ENCODE measurements at regions not wholly inside any gene's neighbourhood (a gene's known extent, or its start where the extent isn't known, plus 50 kb on each side); places are given as distances from the start of the nearest gene placed in this dataset.

DNA sequence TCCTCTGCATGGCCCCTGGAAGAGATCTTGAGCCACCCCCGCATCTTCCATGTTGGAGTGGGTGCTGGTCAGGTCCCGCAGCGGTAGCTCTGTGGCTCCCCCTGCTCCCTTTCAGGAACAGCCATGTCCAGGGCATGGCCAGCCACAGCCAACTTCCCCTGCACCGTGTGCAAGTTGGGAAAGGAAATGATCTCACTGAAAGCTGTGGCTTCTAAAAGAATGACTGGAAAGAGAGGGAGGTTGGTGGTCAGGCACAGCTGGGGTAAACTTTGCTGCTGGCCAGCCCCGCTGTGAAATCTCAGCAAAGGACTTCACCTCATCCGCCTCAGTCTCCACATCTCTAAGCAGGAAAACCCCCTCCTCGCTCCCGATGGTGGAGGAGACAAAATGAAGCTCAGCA is 153.6 kb upstream of the CST7 start:
- Mint-ChIP-seq H3K27ac (no peak overlapping the region), H3K4me1 (no peaks in the 10 kb centered on the region), H3K4me3 (no peak overlapping the region), H3K36me3 (no peaks in the 10 kb centered on the region), H3K27me3 (ENCODE audit: low read depth) (peaks cover 21% of the 10 kb centered on the region), H3K9me3 (no peaks in the 10 kb centered on the region)
- TF ChIP-seq CTCF (IDR thresholded peaks at IDR 0.05; ENCODE audit: unreplicated experiment), result no peak
- DNase-seq (ENCODE audit: low spot score in 2 of 2, unreplicated experiment in 2 of 2), result no peak

GRCh38 chr20:24796236-24796635 is 152.8 kb upstream of the CST7 start:
- Mint-ChIP-seq H3K27me3 (ENCODE audit: low read depth) (peaks cover 25% of the 10 kb centered on the region), H3K4me1 (no peaks in the 10 kb centered on the region), H3K36me3 (no peaks in the 10 kb centered on the region), H3K27ac (no peak overlapping the region), H3K4me3 (no peak overlapping the region), H3K9me3 (no peaks in the 10 kb centered on the region)
- DNase-seq (ENCODE audit: low spot score in 2 of 2, unreplicated experiment in 2 of 2), result no peak
- no peak for TF ChIP-seq CTCF (IDR thresholded peaks at IDR 0.05; ENCODE audit: unreplicated experiment)

DNA sequence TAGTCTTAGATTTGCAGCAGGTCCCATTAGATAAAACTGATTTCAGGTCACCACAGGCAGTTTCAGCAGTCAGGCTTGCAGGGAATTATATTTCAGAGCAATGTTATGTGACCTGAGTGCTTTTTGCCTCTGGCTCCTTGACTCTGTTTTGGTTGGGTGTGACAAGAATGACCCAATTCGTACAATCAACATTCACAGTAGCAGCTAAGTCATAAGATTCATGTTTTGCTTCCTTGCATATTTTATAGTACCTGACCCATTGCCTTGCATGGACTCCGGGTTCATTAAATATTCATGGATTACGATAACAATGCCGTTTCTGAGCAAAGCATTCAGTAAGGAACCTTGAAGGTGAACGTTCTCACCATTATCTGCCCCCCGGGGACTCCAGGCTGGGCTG is 152.0 kb upstream of the CST7 start:
- Mint-ChIP-seq H3K9me3 (no peaks in the 10 kb centered on the region), H3K36me3 (no peaks in the 10 kb centered on the region), H3K4me3 (no peak overlapping the region), H3K27ac (no peak overlapping the region), H3K27me3 (ENCODE audit: low read depth) (peaks cover 23% of the 10 kb centered on the region), H3K4me1 (no peaks in the 10 kb centered on the region)
- TF ChIP-seq CTCF (IDR thresholded peaks at IDR 0.05; ENCODE audit: unreplicated experiment), result no peak
- DNase-seq (ENCODE audit: low spot score in 2 of 2, unreplicated experiment in 2 of 2), result no peak

GRCh38 chr20:24797745-24798655 is 151.1 kb upstream of the CST7 start:
- Mint-ChIP-seq H3K36me3 (no peaks in the 10 kb centered on the region), H3K4me1 (no peaks in the 10 kb centered on the region), H3K9me3 (no peaks in the 10 kb centered on the region), H3K27me3 (ENCODE audit: low read depth) (peaks cover 20% of the 10 kb centered on the region), H3K27ac (no peak overlapping the region), H3K4me3 (no peak overlapping the region)
- no peak for DNase-seq (ENCODE audit: low spot score in 2 of 2, unreplicated experiment in 2 of 2)
- TF ChIP-seq CTCF (IDR thresholded peaks at IDR 0.05; ENCODE audit: unreplicated experiment), result no peak

DNA sequence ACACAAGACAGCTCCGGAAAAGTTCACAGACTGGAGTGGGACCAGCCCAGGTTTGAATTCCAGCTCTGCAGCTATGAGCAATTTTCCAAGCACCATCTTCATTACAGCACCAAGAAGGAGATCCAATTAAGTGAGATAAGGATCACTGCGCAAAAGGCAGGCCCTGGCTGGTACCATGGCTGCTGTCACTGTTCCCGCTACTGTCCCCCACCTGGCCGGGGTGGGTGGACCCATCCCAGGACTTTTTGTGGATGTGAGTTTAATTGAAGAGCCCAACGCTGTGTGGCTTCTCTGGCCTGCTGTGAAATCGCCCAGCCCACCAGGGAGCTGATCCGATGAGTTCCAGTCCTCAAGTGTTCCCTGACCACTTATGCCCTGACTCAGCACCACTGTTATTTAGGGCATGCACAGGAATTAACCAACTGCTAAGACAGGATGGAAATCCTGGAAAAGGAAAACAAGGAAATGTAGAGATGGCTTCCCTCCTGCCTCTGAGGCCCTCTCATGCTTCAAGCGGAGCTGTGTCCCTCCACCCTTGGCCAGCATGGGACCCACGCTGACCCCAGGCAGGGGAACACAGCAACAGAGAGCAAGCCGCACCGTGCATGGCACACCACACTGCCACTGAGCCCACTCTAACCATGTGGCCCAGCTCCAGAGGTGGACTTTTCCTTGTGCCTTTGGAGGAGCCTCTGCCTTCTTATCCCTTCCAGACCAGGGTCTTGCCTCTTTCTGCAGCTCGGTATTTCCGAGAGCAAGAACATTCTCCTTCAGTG is 150.0 kb upstream of the CST7 start:
- Mint-ChIP-seq H3K9me3 (no peaks in the 10 kb centered on the region), H3K4me3 (no peak overlapping the region), H3K27ac (no peak overlapping the region), H3K27me3 (ENCODE audit: low read depth) (peaks cover 16% of the 10 kb centered on the region), H3K4me1 (no peaks in the 10 kb centered on the region), H3K36me3 (no peaks in the 10 kb centered on the region)
- DNase-seq (ENCODE audit: low spot score in 2 of 2, unreplicated experiment in 2 of 2), result no peak
- TF ChIP-seq CTCF (IDR thresholded peaks at IDR 0.05; ENCODE audit: unreplicated experiment), result no peak

All from mesothelial cell of epicardium (in vitro differentiated cells).